EL (cell line): ENCODE measurements at regions not wholly inside any gene's neighbourhood (a gene's known extent, or its start where the extent isn't known, plus 50 kb on each side); places are given as distances from the start of the nearest gene placed in this dataset.
A peak's percentile ranks its signal among the peaks of the same experiment; 100 is the strongest.
"Not testable (repeated sequence)": the region's sequence is repeated elsewhere in the genome, so short reads cannot be mapped to it uniquely, and the experiment has no call there.

Source experiments
- DNase-seq: peaks from one replicate; pipeline ENCODE4 v3.0.0-alpha.2; 2016

GRCh38 chr2:65778137-65778536 is 345.7 kb upstream of the SPRED2 start:
- no peak for DNase-seq

- no peak for DNase-seq
Measured at GRCh38 chr2:65775839-65776238, 343.4 kb upstream of the SPRED2 start.

- no peak for DNase-seq
Measured at GRCh38 chr2:65767946-65768345, 335.5 kb upstream of the SPRED2 start.

GRCh38 chr2:65766768-65767267 is 334.4 kb upstream of the SPRED2 start:
- DNase-seq: no peak

GRCh38 chr2:65765376-65765775 is 333.0 kb upstream of the SPRED2 start:
- no peak for DNase-seq

- DNase-seq: no peak
Measured at GRCh38 chr2:65762068-65762467, 329.7 kb upstream of the SPRED2 start.

GRCh38 chr2:65754219-65754618 is 321.8 kb upstream of the SPRED2 start:
- DNase-seq: no peak

GRCh38 chr2:65751408-65751807 is 319.0 kb upstream of the SPRED2 start:
- DNase-seq: no peak

- DNase-seq: peak; percentile 54
Measured at GRCh38 chr2:65749545-65749944, 317.1 kb upstream of the SPRED2 start.

GRCh38 chr2:65747875-65748274 is 315.5 kb upstream of the SPRED2 start:
- not testable (repeated sequence) for DNase-seq

- DNase-seq: no peak
Measured at GRCh38 chr2:65746931-65747675, 314.7 kb upstream of the SPRED2 start.

- DNase-seq: no peak
Measured at GRCh38 chr2:65744477-65745200, 312.2 kb upstream of the SPRED2 start.

- DNase-seq: no peak
Measured at GRCh38 chr2:65742977-65743376, 310.6 kb upstream of the SPRED2 start.

GRCh38 chr2:65739927-65740326 is 307.5 kb upstream of the SPRED2 start:
- no peak for DNase-seq

GRCh38 chr2:65737452-65738011 is 305.1 kb upstream of the SPRED2 start:
- no peak for DNase-seq

GRCh38 chr2:65731476-65731875 is 299.1 kb upstream of the SPRED2 start:
- DNase-seq: no peak

- no peak for DNase-seq
Measured at GRCh38 chr2:65730186-65730585, 297.8 kb upstream of the SPRED2 start.

GRCh38 chr2:65729246-65729645 is 296.8 kb upstream of the SPRED2 start:
- no peak for DNase-seq

- DNase-seq: no peak
Measured at GRCh38 chr2:65728477-65729180, 296.2 kb upstream of the SPRED2 start.

GRCh38 chr2:65727816-65728215 is 295.4 kb upstream of the SPRED2 start:
- DNase-seq: no peak

GRCh38 chr2:65727381-65727780 is 295.0 kb upstream of the SPRED2 start:
- DNase-seq: no peak

- no peak for DNase-seq
Measured at GRCh38 chr2:65724752-65725151, 292.4 kb upstream of the SPRED2 start.

GRCh38 chr2:65724336-65724735 is 291.9 kb upstream of the SPRED2 start:
- DNase-seq: no peak
